HepG2 (cell line): ENCODE measurements at regions not wholly inside any gene's neighbourhood (a gene's known extent, or its start where the extent isn't known, plus 50 kb on each side); places are given as distances from the start of the nearest gene placed in this dataset.

Experiments
- ATAC-seq: fragments of 200-7000 bp; cut with Tn5 transposase; 3 replicates; pipeline ENCODE4 v1.9.1; 2020; ENCODE audit warnings: mild to moderate bottlenecking, moderate library complexity
- BruUV-seq: library from RNA; stranded (reverse); fragments of 400-500 nt; replicated peaks from 2 replicates; lab custom pipeline; 2021; lab: Mats Ljungman, UMichigan
- CTCF ChIA-PET: fragments of 300-600 bp; formaldehyde crosslinking; extraction: SDS; loops from one replicate; lab custom pipeline; 2021; ENCODE audit warnings: low total read pairs, inconsistent platforms, low intra/inter-chr PET ratio; lab: Yijun Ruan, JAX
- POLR2A ChIA-PET: fragments of 350-600 bp; sonication (Branson Sonifier 250); formaldehyde crosslinking; loops from one replicate; lab custom pipeline; 2020; ENCODE audit warnings: antibody characterized with exemption, inconsistent platforms; lab: Yijun Ruan, JAX
- DNase-seq: peaks from one replicate; pipeline ENCODE4 v3.0.0-alpha.2; 2015; ENCODE audit warnings: low spot score
- FAIRE-seq: peaks from 3 replicates; lab custom pipeline; 2011; peaks lifted over from hg19 to GRCh38; lab: Jason Lieb, UNC
- H2AFZ ChIP-seq: one replicate; pipeline ENCODE4 v1.6.1; 2011; ENCODE audit warnings: low read length, inconsistent platforms
- H3K27ac ChIP-seq: fragments of 300-600 bp; 3 replicates; pipeline ENCODE4 v1.8.0; 2011; ENCODE audit warnings: mixed run types, mild to moderate bottlenecking, mixed read lengths, low read length, inconsistent platforms; ENCODE audit not compliant: insufficient read depth; ENCODE audit errors: extremely low read length
- H3K27me3 ChIP-seq, 2 experiments: fragments of 200-600 bp in 1 of 2; 2 replicates in 1 of 2; 3 replicates in 1 of 2; pipeline versions ENCODE4 v1.6.0 to v1.8.0; 2011; ENCODE audit warnings: low read length in 2 of 2, mild to moderate bottlenecking in 2 of 2, moderate library complexity in 2 of 2, inconsistent platforms in 1 of 2; ENCODE audit not compliant: insufficient read depth in 2 of 2, control insufficient read depth in 1 of 2
- H3K36me3 ChIP-seq, 2 experiments: fragments of 200-600 bp in 1 of 2; replicated peaks in 1 of 2; 2 replicates in 1 of 2; 3 replicates in 1 of 2; pipeline versions ENCODE4 v1.5.1 to v1.8.0; 2011; ENCODE audit warnings: low read length in 2 of 2, inconsistent platforms in 1 of 2; ENCODE audit not compliant: insufficient read depth in 2 of 2, control insufficient read depth in 1 of 2
- H3K4me1 ChIP-seq: 2 replicates; pipeline ENCODE4 v1.5.1; 2012; ENCODE audit warnings: low read length, inconsistent platforms; ENCODE audit not compliant: insufficient read depth
- H3K4me2 ChIP-seq: 2 replicates; pipeline ENCODE4 v1.6.0; 2011; ENCODE audit warnings: low read depth, low read length, inconsistent platforms
- H3K4me3 ChIP-seq, 3 experiments: fragments of 200-600 bp in 1 of 3; sonication (generic), shearing (Covaris generic) in 1 of 3; replicated peaks in 1 of 3; 2 replicates each; pipeline ENCODE4 v1.5.1; 2011 to 2016; ENCODE audit warnings: low read length in 3 of 3, inconsistent platforms in 2 of 3, low read depth in 2 of 3, mild to moderate bottlenecking in 2 of 3, control low read depth in 1 of 3, mixed read lengths in 1 of 3; ENCODE audit not compliant: insufficient read depth in 1 of 3
- H3K79me2 ChIP-seq: one replicate; pipeline ENCODE4 v1.6.1; 2011; ENCODE audit warnings: low read length, inconsistent platforms; ENCODE audit not compliant: insufficient read depth
- H3K9ac ChIP-seq: 2 replicates; pipeline ENCODE4 v1.6.0; 2011; ENCODE audit warnings: mild to moderate bottlenecking, low read depth, low read length, inconsistent platforms; ENCODE audit not compliant: insufficient read depth
- H3K9me3 ChIP-seq: 2 replicates; pipeline ENCODE4 v1.5.1; 2012; ENCODE audit warnings: mild to moderate bottlenecking, low read length
- H4K20me1 ChIP-seq: 2 replicates; pipeline ENCODE4 v1.6.0; 2011; ENCODE audit warnings: inconsistent platforms, mild to moderate bottlenecking, low read length, moderate library complexity; ENCODE audit not compliant: insufficient read depth
- ATM ChIP-seq: fragments of 450-650 bp; IDR thresholded peaks from 2 replicates; pipeline ENCODE4 v1.7.1; 2017; ENCODE audit warnings: mild to moderate bottlenecking, borderline replicate concordance
- CBX1 ChIP-seq: IDR thresholded peaks from one replicate; pipeline ENCODE4 v1.6.1; 2016; ENCODE audit warnings: antibody characterized with exemption, low read depth
- CEBPB ChIP-seq: IDR thresholded peaks from 2 replicates; pipeline ENCODE4 v1.6.1; 2011; ENCODE audit warnings: low read depth, low read length, improper control_type of control experiment, borderline replicate concordance
- GFI1 ChIP-seq: sonication (generic); formaldehyde crosslinking; IDR thresholded peaks from 2 replicates; pipeline ENCODE4 v1.5.0; 2020; ENCODE audit warnings: missing genetic modification reagents, mild to moderate bottlenecking, borderline replicate concordance
- JUNB ChIP-seq: sonication (generic); formaldehyde crosslinking; IDR thresholded peaks from 2 replicates; pipeline ENCODE4 v1.8.0; 2022; ENCODE audit warnings: missing genetic modification reagents, mild to moderate bottlenecking, borderline replicate concordance
- JUND ChIP-seq: sonication (generic); formaldehyde crosslinking; IDR thresholded peaks from 2 replicates; pipeline ENCODE4 v1.8.0; 2022; ENCODE audit warnings: mild to moderate bottlenecking, missing genetic modification reagents
- KMT2A ChIP-seq: sonication (generic); formaldehyde crosslinking; IDR thresholded peaks from 2 replicates; pipeline ENCODE4 v1.4.0; 2020; ENCODE audit warnings: missing genetic modification reagents
- SRSF9 ChIP-seq: fragments of 200-400 bp; formaldehyde crosslinking; IDR thresholded peaks from 2 replicates; pipeline ENCODE4 v1.6.1; 2018; ENCODE audit warnings: borderline replicate concordance, mild to moderate bottlenecking, low read depth, low read length; ENCODE audit not compliant: insufficient read depth, poor library complexity, severe bottlenecking
- TAF1 ChIP-seq: sonication (generic); formaldehyde crosslinking; IDR thresholded peaks from 2 replicates; pipeline ENCODE4 v1.4.0; 2020; ENCODE audit warnings: missing genetic modification reagents
- TOPORS ChIP-seq: sonication (generic); formaldehyde crosslinking; IDR thresholded peaks from 2 replicates; pipeline ENCODE4 v1.8.0; 2023; ENCODE audit warnings: mild to moderate bottlenecking, missing genetic modification reagents
- ZBTB7B ChIP-seq: sonication (generic); formaldehyde crosslinking; IDR thresholded peaks from 2 replicates; pipeline ENCODE4 v1.4.0; 2020; ENCODE audit warnings: missing genetic modification reagents
- ZNF30 ChIP-seq: sonication (generic); formaldehyde crosslinking; IDR thresholded peaks from 2 replicates; pipeline ENCODE4 v1.5.0; 2020; ENCODE audit warnings: mild to moderate bottlenecking, missing genetic modification reagents
- ZNF34 ChIP-seq: sonication (generic); formaldehyde crosslinking; IDR thresholded peaks from 2 replicates; pipeline ENCODE4 v1.4.0; 2020; ENCODE audit warnings: mild to moderate bottlenecking, missing genetic modification reagents, borderline replicate concordance
- ZNF350 ChIP-seq: sonication (generic); formaldehyde crosslinking; IDR thresholded peaks from 2 replicates; pipeline ENCODE4 v1.4.0; 2020; ENCODE audit warnings: mild to moderate bottlenecking, low read depth, missing genetic modification reagents, borderline replicate concordance
- ZNF678 ChIP-seq: sonication (generic); formaldehyde crosslinking; IDR thresholded peaks from 2 replicates; pipeline ENCODE4 v1.4.0; 2020; ENCODE audit warnings: mild to moderate bottlenecking, missing genetic modification reagents
- ZNF713 ChIP-seq: sonication (generic); formaldehyde crosslinking; IDR thresholded peaks from 2 replicates; pipeline ENCODE4 v1.4.0; 2020; ENCODE audit warnings: mild to moderate bottlenecking, missing genetic modification reagents
- ZNF816 ChIP-seq: sonication (generic); formaldehyde crosslinking; IDR thresholded peaks from 2 replicates; pipeline ENCODE4 v1.8.0; 2022; ENCODE audit warnings: missing genetic modification reagents, mild to moderate bottlenecking, borderline replicate concordance
- WGBS: methylation state at CpG from one replicate; pipeline ENCODE4 v1.1.6; 2017; ENCODE audit warnings: low lambda C conversion rate; 5-methylcytosine and 5-hydroxymethylcytosine counted together
- in situ Hi-C: cut with HindIII; loops from 2 replicates; pipeline ENCODE4 v1.10.0; 2017; ENCODE audit warnings: low pct_unique_long_range_greater_than_20kb; ENCODE audit not compliant: extremely low pct_ligation_motif_present
- intact Hi-C: fragments of 100-400 bp; cut with micrococcal nuclease; formaldehyde crosslinking; loops from one replicate; pipeline ENCODE4 v1.10.0; 2022; ENCODE audit not compliant: unreplicated experiment
- TF ChIP-seq, protein P1 (sequence below): sonication (generic); formaldehyde crosslinking; IDR thresholded peaks from 2 replicates; pipeline ENCODE4 v1.5.1; 2020; ENCODE audit warnings: mild to moderate bottlenecking, missing genetic modification reagents, borderline replicate concordance
- TF ChIP-seq, protein P2 (sequence below): sonication (generic); formaldehyde crosslinking; IDR thresholded peaks from 2 replicates; pipeline ENCODE4 v1.8.0; 2023; ENCODE audit warnings: mild to moderate bottlenecking, missing genetic modification reagents

DNA sequence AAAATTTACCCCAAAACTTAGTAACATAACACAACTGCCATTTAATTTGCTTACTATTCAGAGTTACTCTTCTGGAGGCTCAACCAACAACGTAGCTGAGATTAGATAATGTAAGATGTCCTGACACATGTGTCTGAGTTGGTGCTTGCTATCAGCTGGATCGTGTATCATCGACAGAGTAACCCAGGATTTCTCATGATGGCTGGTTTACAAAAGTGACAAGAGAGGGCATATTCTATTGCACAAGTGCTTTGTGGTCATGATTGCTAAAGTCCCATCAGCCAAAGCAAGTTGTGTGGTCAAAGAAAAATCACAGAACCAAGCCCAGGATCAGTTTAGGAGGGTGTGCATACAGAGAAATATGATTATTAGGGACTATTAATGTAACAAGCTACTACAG, 73.4 kb downstream of the CAPZA3 start:
- ChIA-PET CTCF (no interaction called here), POLR2A (no interaction called here)
- in situ Hi-C loops, result no loop called here
- 4% methylated on average over 3 of the region's 3 CpGs for WGBS
- Histone ChIP-seq H3K79me2 (no peaks in the 10 kb centered on the region), H3K27me3 (no peaks in the 10 kb centered on the region), H4K20me1 (no peaks in the 10 kb centered on the region), H2AFZ (no peak overlapping the region), H3K9ac (no peak overlapping the region), H3K4me2 (no peak overlapping the region), H3K9me3 (no peaks in the 10 kb centered on the region), H3K4me1 (no peaks in the 10 kb centered on the region), H3K36me3 (no peaks in the 10 kb centered on the region), H3K27ac (no peak overlapping the region), H3K4me3 (no peak overlapping the region)
- TF ChIP-seq CEBPB, result no peak
- TF ChIP-seq, protein P1, sequence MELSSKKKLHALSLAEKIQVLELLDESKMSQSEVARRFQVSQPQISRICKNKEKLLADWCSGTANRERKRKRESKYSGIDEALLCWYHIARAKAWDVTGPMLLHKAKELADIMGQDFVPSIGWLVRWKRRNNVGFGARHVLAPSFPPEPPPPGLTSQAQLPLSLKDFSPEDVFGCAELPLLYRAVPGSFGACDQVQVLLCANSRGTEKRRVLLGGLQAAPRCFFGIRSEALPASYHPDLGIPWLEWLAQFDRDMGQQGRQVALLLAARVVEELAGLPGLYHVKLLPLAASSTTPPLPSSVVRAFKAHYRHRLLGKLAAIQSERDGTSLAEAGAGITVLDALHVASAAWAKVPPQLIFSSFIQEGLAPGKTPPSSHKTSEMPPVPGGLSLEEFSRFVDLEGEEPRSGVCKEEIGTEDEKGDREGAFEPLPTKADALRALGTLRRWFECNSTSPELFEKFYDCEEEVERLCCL, result no peak
- no peak for TF ChIP-seq ZNF713 (CRISPR knock-in tag)
- TF ChIP-seq TAF1 (CRISPR knock-in tag), result no peak
- no peak for TF ChIP-seq ATM
- TF ChIP-seq, protein P2, sequence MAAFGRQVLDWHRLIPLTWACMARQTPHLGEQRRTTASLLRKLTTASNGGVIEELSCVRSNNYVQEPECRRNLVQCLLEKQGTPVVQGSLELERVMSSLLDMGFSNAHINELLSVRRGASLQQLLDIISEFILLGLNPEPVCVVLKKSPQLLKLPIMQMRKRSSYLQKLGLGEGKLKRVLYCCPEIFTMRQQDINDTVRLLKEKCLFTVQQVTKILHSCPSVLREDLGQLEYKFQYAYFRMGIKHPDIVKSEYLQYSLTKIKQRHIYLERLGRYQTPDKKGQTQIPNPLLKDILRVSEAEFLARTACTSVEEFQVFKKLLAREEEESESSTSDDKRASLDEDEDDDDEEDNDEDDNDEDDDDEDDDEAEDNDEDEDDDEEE (CRISPR knock-in tag), result no peak
- no peak for TF ChIP-seq ZNF34 (CRISPR knock-in tag)
- FAIRE-seq (no peak), DNase-seq (no peak), ATAC-seq (no peak)
- no TSS peak for BruUV-seq
- intact Hi-C loops, result no loop called here

DNA sequence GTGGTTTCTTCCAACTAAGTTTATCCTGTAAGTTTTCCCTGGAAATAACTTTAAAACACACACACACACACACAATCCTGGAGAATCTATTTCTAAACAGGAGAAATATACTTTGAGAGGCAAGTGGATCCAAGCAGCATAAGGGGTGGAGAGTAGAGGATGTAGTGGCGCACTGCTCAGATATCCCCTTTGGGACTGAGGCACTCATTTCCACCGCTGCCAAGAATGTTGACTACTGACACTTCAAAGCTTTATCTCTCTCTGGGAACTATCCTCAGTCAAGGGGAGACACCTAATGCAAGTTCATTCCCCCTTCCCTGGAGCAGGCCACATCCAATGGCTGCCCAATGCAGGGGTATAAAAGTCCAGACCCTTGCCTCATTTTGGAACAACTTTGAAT, 75.8 kb downstream of the CAPZA3 start:
- Histone ChIP-seq H2AFZ (no peak overlapping the region), H3K9me3 (no peaks in the 10 kb centered on the region), H3K4me1 (no peaks in the 10 kb centered on the region), H3K4me2 (no peak overlapping the region), H3K79me2 (no peaks in the 10 kb centered on the region), H3K4me3 (no peak overlapping the region), H4K20me1 (peaks cover 2% of the 10 kb centered on the region; the same call in 1 of the 2 replicates), H3K36me3 (no peaks in the 10 kb centered on the region), H3K27me3 (no peaks in the 10 kb centered on the region; a peak in 1 of 5 replicates), H3K9ac (no peak overlapping the region), H3K27ac (no peak overlapping the region)
- ATAC-seq (no peak), DNase-seq (no peak), FAIRE-seq (no peak)
- BruUV-seq, result no TSS peak
- intact Hi-C loops, result no loop called here
- POLR2A ChIA-PET, result no interaction called here
- 100% methylated on average over 1 of the region's 2 CpGs for WGBS
- CTCF ChIA-PET, result no interaction called here
- in situ Hi-C loops, result no loop called here
- TF ChIP-seq ZBTB7B (CRISPR knock-in tag), result no peak
- no peak for TF ChIP-seq ZNF350 (CRISPR knock-in tag)
- TF ChIP-seq ZNF30 (CRISPR knock-in tag), result no peak
- no peak for TF ChIP-seq SRSF9
- TF ChIP-seq KMT2A, result no peak
- TF ChIP-seq JUNB (CRISPR knock-in tag), result no peak
- TF ChIP-seq JUND (CRISPR knock-in tag), result no peak
- TF ChIP-seq ZNF816 (CRISPR knock-in tag), result no peak
- TF ChIP-seq ZNF678 (CRISPR knock-in tag), result no peak
- TF ChIP-seq TOPORS (CRISPR knock-in tag), result no peak
- no peak for TF ChIP-seq GFI1
- TF ChIP-seq CBX1, result no peak
